NCI-H2196 treated with DMSO at 0.1 percent for 48 hours (cell line): ENCODE measurements at regions not wholly inside any gene's neighbourhood (a gene's known extent, or its start where the extent isn't known, plus 50 kb on each side); places are given as distances from the start of the nearest gene placed in this dataset.

Experiments used
- DNase-seq: peaks from one replicate; lab custom pipeline; 2025; ENCODE audit not compliant: unreplicated experiment; lab: John Stamatoyannopoulos, UW

DNA sequence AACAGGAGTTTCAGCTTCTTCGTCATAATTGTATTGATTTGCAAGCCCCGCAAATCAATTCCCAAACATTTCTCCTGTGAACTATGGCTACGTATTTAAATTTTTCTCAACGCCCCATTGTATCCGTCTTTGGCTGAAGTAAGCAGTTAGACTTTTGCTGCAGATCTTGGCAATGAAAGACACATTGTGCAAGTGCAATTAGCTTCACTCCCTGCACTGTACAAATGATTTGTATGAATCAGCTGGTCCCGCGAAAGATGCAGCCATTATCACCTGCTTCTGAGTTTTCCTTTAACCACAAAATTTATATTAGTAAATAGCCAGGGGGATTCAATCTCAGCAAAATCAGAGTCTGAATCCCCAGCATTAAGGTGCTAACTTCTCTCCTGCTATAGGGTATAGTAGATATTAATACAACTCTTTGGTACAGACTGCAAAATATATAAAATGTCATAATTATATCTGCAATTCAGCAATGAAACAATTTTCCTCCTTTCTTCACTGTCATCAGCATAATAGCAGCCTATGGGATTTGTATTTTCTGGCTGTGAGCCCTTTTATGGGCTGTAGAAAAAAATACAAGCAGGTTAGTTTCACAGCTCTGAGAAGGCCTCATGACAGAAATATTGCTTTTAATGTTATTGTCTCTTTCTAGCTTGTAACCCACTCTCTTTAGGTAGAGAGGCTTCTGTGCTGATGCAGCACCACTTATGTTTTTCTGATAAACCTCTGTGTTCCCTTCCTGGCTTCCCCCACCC, 68.4 kb upstream of the SMARCA2 start:
- no peak for DNase-seq

- DNase-seq: no peak
These were observed 67.7 kb upstream of the SMARCA2 start for GRCh38 chr9:1947438-1947837.

GRCh38 chr9:1948541-1948940, 66.6 kb upstream of the SMARCA2 start:
- no peak for DNase-seq

- no peak for DNase-seq
These were observed 63.7 kb upstream of the SMARCA2 start for GRCh38 chr9:1951446-1951845.

DNA sequence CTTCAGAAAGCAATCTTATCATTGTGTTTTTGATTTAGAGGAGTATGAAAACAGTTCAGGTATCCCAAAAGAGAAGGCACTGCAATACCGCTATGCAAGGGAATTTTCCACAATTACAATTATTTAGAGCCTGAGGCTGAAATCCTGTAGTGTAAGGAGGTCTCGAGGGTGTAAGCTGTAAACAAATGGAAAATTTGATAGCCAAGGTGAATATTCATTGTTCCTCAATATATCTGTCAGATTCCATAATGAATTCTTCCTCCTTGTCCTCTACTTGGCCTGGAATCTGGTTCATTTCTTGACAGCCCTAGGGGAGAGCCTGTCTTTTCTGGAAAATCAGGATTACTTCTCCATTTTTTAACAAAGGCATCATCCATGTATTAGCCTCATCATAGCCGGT, 63.1 kb upstream of the SMARCA2 start:
- DNase-seq: no peak

- no peak for DNase-seq
These were observed 60.9 kb upstream of the SMARCA2 start for GRCh38 chr9:1954238-1954637.

DNA sequence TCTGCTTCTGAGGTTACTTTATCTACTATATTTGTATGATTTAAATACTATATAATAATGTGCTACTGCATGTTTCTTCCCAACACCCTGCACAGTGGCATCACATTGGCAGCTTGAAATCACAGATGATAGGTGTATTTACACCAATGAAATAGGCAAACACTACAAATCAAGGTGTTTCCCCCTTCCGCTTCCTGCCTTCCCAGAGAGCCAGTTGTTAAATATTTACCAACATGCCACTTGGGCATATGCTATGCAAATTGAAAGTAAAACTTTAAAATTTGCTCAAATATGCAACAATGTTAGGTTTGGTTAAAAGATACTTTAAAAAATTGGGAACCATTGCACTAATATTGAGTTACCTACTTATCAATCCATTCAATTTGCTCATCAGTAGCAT, 58.2 kb upstream of the SMARCA2 start:
- DNase-seq: no peak

GRCh38 chr9:1957856-1958255, 57.3 kb upstream of the SMARCA2 start:
- DNase-seq: no peak

DNA sequence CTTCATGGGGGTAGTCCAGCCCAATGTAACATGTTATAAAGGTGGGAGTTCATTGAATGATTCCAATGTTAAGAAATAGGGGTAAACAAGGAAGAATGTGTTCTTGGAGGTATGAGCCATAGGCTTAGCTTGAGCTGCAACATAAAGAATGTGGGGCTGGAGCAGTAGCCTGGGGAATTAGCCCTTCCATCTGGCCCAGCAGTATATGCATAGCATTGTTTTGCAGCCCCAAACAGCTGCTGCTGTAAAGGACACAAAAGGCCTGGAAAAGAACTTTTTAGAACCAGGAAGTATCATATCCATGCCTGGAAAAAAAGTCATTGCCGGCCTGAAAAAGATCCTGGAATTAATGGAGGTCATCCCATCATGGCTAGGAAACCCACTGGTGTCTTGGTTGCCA, 55.8 kb upstream of the SMARCA2 start:
- no peak for DNase-seq

DNA sequence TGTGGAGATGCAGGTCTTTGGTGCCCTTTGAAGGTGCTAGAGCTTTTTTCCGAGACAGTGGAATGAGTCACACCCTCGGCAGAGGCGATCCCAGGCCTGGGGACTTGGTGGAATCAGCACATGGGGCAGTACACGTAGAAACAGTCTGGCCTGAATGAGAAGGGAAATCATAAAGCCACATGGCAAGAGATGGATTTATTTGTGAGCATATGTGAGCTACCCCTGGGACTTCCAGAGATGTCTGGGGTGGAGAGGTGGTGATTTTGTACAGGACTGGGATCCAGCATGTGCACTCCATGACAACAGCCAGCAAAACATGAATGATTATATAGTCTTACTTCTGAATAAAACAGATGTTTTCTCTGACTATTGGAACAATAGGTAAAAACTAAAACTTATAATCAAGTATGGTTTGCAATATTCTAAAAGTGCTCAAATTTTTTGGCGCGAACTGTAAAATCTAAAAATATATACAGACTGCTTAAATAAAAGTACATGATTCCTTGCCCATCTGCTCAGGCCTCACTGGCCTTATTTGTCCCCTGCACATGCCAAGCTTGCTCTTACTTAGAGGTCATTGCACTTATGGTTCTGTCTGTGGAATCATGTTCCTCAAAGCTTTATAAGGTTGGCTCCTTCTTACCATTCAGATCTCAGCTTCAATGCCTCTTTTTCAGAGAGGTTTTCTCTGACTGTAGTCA, 54.7 kb upstream of the SMARCA2 start:
- DNase-seq: no peak

DNA sequence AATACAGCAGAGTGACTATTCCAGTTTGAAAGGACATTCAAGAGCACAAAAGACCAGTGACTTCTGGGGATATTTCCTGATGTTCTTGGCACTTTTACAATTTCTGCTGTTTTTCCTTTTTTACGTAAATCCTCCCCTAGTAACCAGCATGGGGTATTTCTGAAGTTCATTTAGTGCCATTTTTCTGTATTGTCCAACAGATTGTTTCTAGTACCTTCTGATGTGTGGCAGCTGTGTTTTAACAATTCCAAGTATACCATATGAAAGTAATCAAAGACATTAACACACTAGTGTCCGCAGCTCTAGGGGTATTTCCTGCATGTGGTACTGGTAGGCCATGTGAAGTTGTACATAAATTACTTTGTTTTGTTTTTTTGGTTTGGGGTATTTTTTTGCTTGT, 53.0 kb upstream of the SMARCA2 start:
- no peak for DNase-seq

GRCh38 chr9:1962588-1963106, 52.5 kb upstream of the SMARCA2 start:
- no peak for DNase-seq

DNA sequence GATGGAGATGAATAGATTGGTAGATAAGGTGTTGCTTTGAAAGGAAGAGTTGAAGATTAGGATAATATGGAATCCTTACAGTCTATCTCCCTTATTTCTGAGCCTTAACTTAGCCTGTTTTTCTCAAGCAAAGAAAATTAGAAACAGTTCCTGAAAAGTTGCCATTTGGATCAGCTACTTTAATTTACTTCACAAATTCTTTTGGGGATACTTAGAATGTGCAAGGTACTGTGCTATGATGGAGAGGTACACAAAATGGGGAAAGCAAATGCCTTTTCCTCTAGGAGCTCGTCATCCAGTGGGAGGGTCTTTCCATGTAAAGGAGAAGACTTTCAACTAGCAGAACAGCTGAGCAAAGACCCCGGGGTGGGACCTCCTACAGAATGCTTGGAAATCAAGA, 51.1 kb upstream of the SMARCA2 start:
- no peak for DNase-seq
